Epithelial cell of proximal tubule (primary cell): ENCODE measurements at regions not wholly inside any gene's neighbourhood (a gene's known extent, or its start where the extent isn't known, plus 50 kb on each side); places are given as distances from the start of the nearest gene placed in this dataset.

ENCODE experiments used
- DNase-seq: peaks from one replicate; pipeline ENCODE4 v3.0.0-alpha.2; 2011; ENCODE audit warnings: low read depth
- H3K4me3 ChIP-seq: 2 replicates; pipeline ENCODE4 v1.5.1; 2011; ENCODE audit warnings: low read depth, mild to moderate bottlenecking, low read length
- CTCF ChIP-seq: conservative IDR thresholded peaks from 2 replicates; pipeline ENCODE4 v1.5.1; 2012; ENCODE audit warnings: low read depth, mild to moderate bottlenecking, low read length

- no peak for TF ChIP-seq CTCF
- H3K4me3 ChIP-seq, result no peak overlapping the region
- DNase-seq, result no peak
Observed at GRCh38 chr2:236856848-236857235, 228.8 kb upstream of the COPS8 start.

- TF ChIP-seq CTCF, result no peak
- no peak overlapping the region for H3K4me3 ChIP-seq
- DNase-seq, result no peak
Observed at GRCh38 chr2:236857246-236857645, 228.4 kb upstream of the COPS8 start.

GRCh38 chr2:236857781-236858180, 227.9 kb upstream of the COPS8 start:
- H3K4me3 ChIP-seq, result no peak overlapping the region
- DNase-seq, result no peak

GRCh38 chr2:236858661-236859060, 227.0 kb upstream of the COPS8 start:
- no peak for TF ChIP-seq CTCF
- H3K4me3 ChIP-seq, result no peak overlapping the region
- no peak for DNase-seq

More at GRCh38 chr2:236857781-236858180, 227.9 kb upstream of the COPS8 start:
- TF ChIP-seq CTCF, result no peak

- no peak overlapping the region for H3K4me3 ChIP-seq
- no peak for DNase-seq
- TF ChIP-seq CTCF, result no peak
Observed at GRCh38 chr2:236859908-236860307, 225.8 kb upstream of the COPS8 start.

- no peak overlapping the region for H3K4me3 ChIP-seq
- DNase-seq, result no peak
- TF ChIP-seq CTCF, result no peak
Observed at GRCh38 chr2:236861196-236861875, 224.4 kb upstream of the COPS8 start.

GRCh38 chr2:236861944-236862343, 223.7 kb upstream of the COPS8 start:
- no peak for DNase-seq
- no peak overlapping the region for H3K4me3 ChIP-seq
- no peak for TF ChIP-seq CTCF
